ENCODE measurements at regions not wholly inside any gene's neighbourhood (a gene's known extent, or its start where the extent isn't known, plus 50 kb on each side); places are given as distances from the start of the nearest gene placed in this dataset.

GRCh38 chr21:25298512-25299491 is 308.5 kb downstream of the MRPL39 start:
- TF ChIP-seq CTCF (IDR thresholded peaks at IDR 0.05) = no peak
- no peak for TF ChIP-seq POLR2A (IDR thresholded peaks at IDR 0.05)

Data from lower leg skin (tissue), 3 donors.